HepG2 (cell line): ENCODE measurements at regions not wholly inside any gene's neighbourhood (a gene's known extent, or its start where the extent isn't known, plus 50 kb on each side); places are given as distances from the start of the nearest gene placed in this dataset.

Source experiments
- ATAC-seq: fragments of 200-7000 bp; cut with Tn5 transposase; 3 replicates; pipeline ENCODE4 v1.9.1; 2020; ENCODE audit warnings: mild to moderate bottlenecking, moderate library complexity
- BruUV-seq: library from RNA; stranded (reverse); fragments of 400-500 nt; replicated peaks from 2 replicates; lab custom pipeline; 2021; lab: Mats Ljungman, UMichigan
- CTCF ChIA-PET: fragments of 300-600 bp; formaldehyde crosslinking; extraction: SDS; loops from one replicate; lab custom pipeline; 2021; ENCODE audit warnings: low total read pairs, inconsistent platforms, low intra/inter-chr PET ratio; lab: Yijun Ruan, JAX
- POLR2A ChIA-PET: fragments of 350-600 bp; sonication (Branson Sonifier 250); formaldehyde crosslinking; loops from one replicate; lab custom pipeline; 2020; ENCODE audit warnings: antibody characterized with exemption, inconsistent platforms; lab: Yijun Ruan, JAX
- DNase-seq: peaks from one replicate; pipeline ENCODE4 v3.0.0-alpha.2; 2015; ENCODE audit warnings: low spot score
- FAIRE-seq: peaks from 3 replicates; lab custom pipeline; 2011; peaks lifted over from hg19 to GRCh38; lab: Jason Lieb, UNC
- H2AFZ ChIP-seq: one replicate; pipeline ENCODE4 v1.6.1; 2011; ENCODE audit warnings: low read length, inconsistent platforms
- H3K27ac ChIP-seq: fragments of 300-600 bp; 3 replicates; pipeline ENCODE4 v1.8.0; 2011; ENCODE audit warnings: mixed run types, mild to moderate bottlenecking, mixed read lengths, low read length, inconsistent platforms; ENCODE audit not compliant: insufficient read depth; ENCODE audit errors: extremely low read length
- H3K27me3 ChIP-seq, 2 experiments: fragments of 200-600 bp in 1 of 2; 2 replicates in 1 of 2; 3 replicates in 1 of 2; pipeline versions ENCODE4 v1.6.0 to v1.8.0; 2011; ENCODE audit warnings: low read length in 2 of 2, mild to moderate bottlenecking in 2 of 2, moderate library complexity in 2 of 2, inconsistent platforms in 1 of 2; ENCODE audit not compliant: insufficient read depth in 2 of 2, control insufficient read depth in 1 of 2
- H3K36me3 ChIP-seq, 2 experiments: fragments of 200-600 bp in 1 of 2; replicated peaks in 1 of 2; 2 replicates in 1 of 2; 3 replicates in 1 of 2; pipeline versions ENCODE4 v1.5.1 to v1.8.0; 2011; ENCODE audit warnings: low read length in 2 of 2, inconsistent platforms in 1 of 2; ENCODE audit not compliant: insufficient read depth in 2 of 2, control insufficient read depth in 1 of 2
- H3K4me1 ChIP-seq: 2 replicates; pipeline ENCODE4 v1.5.1; 2012; ENCODE audit warnings: low read length, inconsistent platforms; ENCODE audit not compliant: insufficient read depth
- H3K4me2 ChIP-seq: 2 replicates; pipeline ENCODE4 v1.6.0; 2011; ENCODE audit warnings: low read depth, low read length, inconsistent platforms
- H3K4me3 ChIP-seq, 3 experiments: fragments of 200-600 bp in 1 of 3; sonication (generic), shearing (Covaris generic) in 1 of 3; replicated peaks in 1 of 3; 2 replicates each; pipeline ENCODE4 v1.5.1; 2011 to 2016; ENCODE audit warnings: low read length in 3 of 3, inconsistent platforms in 2 of 3, low read depth in 2 of 3, mild to moderate bottlenecking in 2 of 3, control low read depth in 1 of 3, mixed read lengths in 1 of 3; ENCODE audit not compliant: insufficient read depth in 1 of 3
- H3K79me2 ChIP-seq: one replicate; pipeline ENCODE4 v1.6.1; 2011; ENCODE audit warnings: low read length, inconsistent platforms; ENCODE audit not compliant: insufficient read depth
- H3K9ac ChIP-seq: 2 replicates; pipeline ENCODE4 v1.6.0; 2011; ENCODE audit warnings: mild to moderate bottlenecking, low read depth, low read length, inconsistent platforms; ENCODE audit not compliant: insufficient read depth
- H3K9me3 ChIP-seq: 2 replicates; pipeline ENCODE4 v1.5.1; 2012; ENCODE audit warnings: mild to moderate bottlenecking, low read length
- H4K20me1 ChIP-seq: 2 replicates; pipeline ENCODE4 v1.6.0; 2011; ENCODE audit warnings: inconsistent platforms, mild to moderate bottlenecking, low read length, moderate library complexity; ENCODE audit not compliant: insufficient read depth
- CREB1 ChIP-seq, 2 experiments: fragments of 450-650 bp in 1 of 2; IDR thresholded peaks; 2 replicates each; pipeline ENCODE4 v1.6.1; 2016 to 2017; ENCODE audit warnings: control low read depth in 1 of 2, mild to moderate bottlenecking in 1 of 2, missing compliant biosample characterization in 1 of 2, missing genetic modification characterization in 1 of 2
- DDIT3 ChIP-seq: sonication (generic); formaldehyde crosslinking; IDR thresholded peaks from 2 replicates; pipeline ENCODE4 v1.4.0; 2020; ENCODE audit warnings: mild to moderate bottlenecking, missing genetic modification reagents
- FOXM1 ChIP-seq: sonication (generic); formaldehyde crosslinking; IDR thresholded peaks from 2 replicates; pipeline ENCODE4 v1.5.0; 2020; ENCODE audit warnings: missing genetic modification reagents
- HNF4G ChIP-seq, 2 experiments: sonication (generic) in 1 of 2; formaldehyde crosslinking in 1 of 2; IDR thresholded peaks; 2 replicates each; pipeline versions ENCODE4 v1.4.0 to v1.6.1; 2011 to 2020; ENCODE audit warnings: borderline replicate concordance in 2 of 2, low read depth in 2 of 2, mild to moderate bottlenecking in 2 of 2, low read length in 1 of 2, missing genetic modification reagents in 1 of 2, moderate library complexity in 1 of 2
- SKI ChIP-seq: fragments of 450-650 bp; IDR thresholded peaks from one replicate; pipeline ENCODE4 v1.6.1; 2018; ENCODE audit warnings: mild to moderate bottlenecking; ENCODE audit not compliant: partially characterized antibody
- ZNF414 ChIP-seq: sonication (generic); formaldehyde crosslinking; IDR thresholded peaks from 2 replicates; pipeline ENCODE4 v1.5.0; 2020; ENCODE audit warnings: missing genetic modification reagents
- ZNF614 ChIP-seq: IDR thresholded peaks from 2 replicates; pipeline ENCODE4 v1.6.1; 2018; ENCODE audit warnings: missing biosample characterization, missing genetic modification reagents, inconsistent platforms, borderline replicate concordance
- WGBS: methylation state at CpG from one replicate; pipeline ENCODE4 v1.1.6; 2017; ENCODE audit warnings: low lambda C conversion rate; 5-methylcytosine and 5-hydroxymethylcytosine counted together
- in situ Hi-C: cut with HindIII; loops from 2 replicates; pipeline ENCODE4 v1.10.0; 2017; ENCODE audit warnings: low pct_unique_long_range_greater_than_20kb; ENCODE audit not compliant: extremely low pct_ligation_motif_present
- intact Hi-C: fragments of 100-400 bp; cut with micrococcal nuclease; formaldehyde crosslinking; loops from one replicate; pipeline ENCODE4 v1.10.0; 2022; ENCODE audit not compliant: unreplicated experiment
- TF ChIP-seq, protein P1 (sequence below), 2 experiments: sonication (generic) in 1 of 2; formaldehyde crosslinking in 1 of 2; IDR thresholded peaks; 2 replicates each; pipeline versions ENCODE4 v1.6.1 to v1.9.0; 2014 to 2022; ENCODE audit warnings: antibody characterized with exemption in 1 of 2, borderline replicate concordance in 1 of 2, inconsistent platforms in 1 of 2, low read depth in 1 of 2, missing genetic modification reagents in 1 of 2

DNA sequence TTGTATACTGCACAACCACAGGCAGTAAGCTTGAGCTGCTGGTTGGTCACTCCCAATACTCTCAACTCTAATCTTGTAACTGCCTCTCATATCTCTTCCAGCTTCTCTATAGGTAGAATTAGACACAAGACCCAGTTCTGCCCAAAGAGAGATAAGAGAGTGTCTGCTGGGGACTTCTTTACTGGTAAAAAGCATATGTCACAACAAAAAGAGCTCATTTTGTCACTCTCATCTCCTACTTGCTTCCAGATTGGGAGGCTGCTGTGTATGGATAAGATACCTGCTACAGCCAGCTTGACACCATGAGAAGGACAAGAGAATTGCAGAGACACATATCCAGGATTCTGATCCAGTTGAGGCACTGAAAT lies 165.2 kb downstream of the PTH2R start (continued):
- TF ChIP-seq, protein P1, sequence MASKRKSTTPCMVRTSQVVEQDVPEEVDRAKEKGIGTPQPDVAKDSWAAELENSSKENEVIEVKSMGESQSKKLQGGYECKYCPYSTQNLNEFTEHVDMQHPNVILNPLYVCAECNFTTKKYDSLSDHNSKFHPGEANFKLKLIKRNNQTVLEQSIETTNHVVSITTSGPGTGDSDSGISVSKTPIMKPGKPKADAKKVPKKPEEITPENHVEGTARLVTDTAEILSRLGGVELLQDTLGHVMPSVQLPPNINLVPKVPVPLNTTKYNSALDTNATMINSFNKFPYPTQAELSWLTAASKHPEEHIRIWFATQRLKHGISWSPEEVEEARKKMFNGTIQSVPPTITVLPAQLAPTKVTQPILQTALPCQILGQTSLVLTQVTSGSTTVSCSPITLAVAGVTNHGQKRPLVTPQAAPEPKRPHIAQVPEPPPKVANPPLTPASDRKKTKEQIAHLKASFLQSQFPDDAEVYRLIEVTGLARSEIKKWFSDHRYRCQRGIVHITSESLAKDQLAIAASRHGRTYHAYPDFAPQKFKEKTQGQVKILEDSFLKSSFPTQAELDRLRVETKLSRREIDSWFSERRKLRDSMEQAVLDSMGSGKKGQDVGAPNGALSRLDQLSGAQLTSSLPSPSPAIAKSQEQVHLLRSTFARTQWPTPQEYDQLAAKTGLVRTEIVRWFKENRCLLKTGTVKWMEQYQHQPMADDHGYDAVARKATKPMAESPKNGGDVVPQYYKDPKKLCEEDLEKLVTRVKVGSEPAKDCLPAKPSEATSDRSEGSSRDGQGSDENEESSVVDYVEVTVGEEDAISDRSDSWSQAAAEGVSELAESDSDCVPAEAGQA (IDR thresholded peaks at IDR 0.05; ENCODE audit: low read depth), result no peak
- TF ChIP-seq, protein P1 (CRISPR knock-in tag; IDR thresholded peaks at IDR 0.05; ENCODE audit: borderline replicate concordance), result no peak
- TF ChIP-seq DDIT3 (CRISPR knock-in tag), result no peak
- TF ChIP-seq SKI, result no peak
- no peak for TF ChIP-seq ZNF414 (CRISPR knock-in tag)
- TF ChIP-seq FOXM1 (CRISPR knock-in tag), result no peak
- TF ChIP-seq, all 625 proteins: peak for 0

DNA sequence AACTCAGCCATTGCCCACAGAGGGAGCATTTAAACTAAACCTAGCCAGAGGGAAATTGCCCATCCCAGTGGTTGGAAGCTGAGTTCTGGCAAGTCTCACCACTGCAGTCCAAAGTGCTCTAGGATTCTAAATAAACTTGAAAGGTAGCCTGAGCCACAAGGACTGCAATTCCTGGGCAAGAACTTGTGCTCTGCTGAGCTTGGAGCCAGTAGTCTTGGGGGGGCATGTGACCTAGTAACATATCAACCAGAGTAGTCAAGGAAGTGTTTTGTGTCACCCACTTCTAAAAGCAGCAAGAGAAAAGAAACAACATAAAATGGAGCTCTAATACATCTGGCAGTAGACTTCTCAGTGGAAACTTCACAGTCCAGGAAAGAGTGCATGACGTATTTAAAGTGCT lies 167.0 kb downstream of the PTH2R start:
- in situ Hi-C loops, result no loop called here
- Histone ChIP-seq H4K20me1 (no peaks in the 10 kb centered on the region), H2AFZ (no peak overlapping the region), H3K9ac (no peak overlapping the region), H3K27ac (no peak overlapping the region), H3K4me3 (no peak overlapping the region), H3K9me3 (no peaks in the 10 kb centered on the region), H3K4me2 (no peak overlapping the region), H3K4me1 (no peaks in the 10 kb centered on the region), H3K36me3 (no peaks in the 10 kb centered on the region), H3K79me2 (no peaks in the 10 kb centered on the region), H3K27me3 (peaks cover 0 to 3% of the 10 kb centered on the region in 2 experiments; a peak in 1 of 5 replicates)
- TF ChIP-seq ZNF614 (CRISPR knock-in tag), result no peak
- TF ChIP-seq HNF4G (IDR thresholded peaks at IDR 0.05; ENCODE audit: borderline replicate concordance, low read depth, low read length), result no peak
- TF ChIP-seq HNF4G (CRISPR knock-in tag; IDR thresholded peaks at IDR 0.05; ENCODE audit: borderline replicate concordance, low read depth), result no peak
- TF ChIP-seq CREB1 (IDR thresholded peaks at IDR 0.05), result 0 out of 2 replicates have a peak, but pooled peaks have one; percentile 20
- no peak for TF ChIP-seq CREB1 (CRISPR knock-in tag; IDR thresholded peaks at IDR 0.05)
- POLR2A ChIA-PET, result no interaction called here
- 15% methylated on average over 1 of the region's 1 CpG for WGBS
- CTCF ChIA-PET, result no interaction called here
- intact Hi-C loops, result no loop called here
- no TSS peak for BruUV-seq
- no peak for ATAC-seq
- FAIRE-seq, result no peak
- DNase-seq, result no peak
